Colonic mucosa (tissue), 4 donors: ENCODE measurements at regions not wholly inside any gene's neighbourhood (a gene's known extent, or its start where the extent isn't known, plus 50 kb on each side); places are given as distances from the start of the nearest gene placed in this dataset.
"Not testable (repeated sequence)": the region's sequence is repeated elsewhere in the genome, so short reads cannot be mapped to it uniquely, and the experiment has no call there.

Source experiments
- DNase-seq: peaks from one replicate; pipeline ENCODE4 v3.0.0-alpha.2; 2020
- H3K27ac ChIP-seq: fragments of 200-600 bp; one replicate; pipeline ENCODE4 v1.8.0; 2021
- H3K27me3 ChIP-seq: fragments of 200-600 bp; one replicate; pipeline ENCODE4 v1.8.0; 2021
- H3K36me3 ChIP-seq: fragments of 200-600 bp; one replicate; pipeline ENCODE4 v1.8.0; 2021
- H3K4me1 ChIP-seq: fragments of 200-600 bp; one replicate; pipeline ENCODE4 v1.8.0; 2021; ENCODE audit warnings: mild to moderate bottlenecking
- H3K4me3 ChIP-seq: fragments of 200-600 bp; one replicate; pipeline ENCODE4 v1.8.0; 2021
- H3K9ac ChIP-seq, 2 donors: one replicate each; pipeline ENCODE4 v1.7.0; 2013; ENCODE audit warnings: control low read depth in 2 of 2, low read depth in 2 of 2, low read length in 2 of 2
- H3K9me3 ChIP-seq: fragments of 200-600 bp; one replicate; pipeline ENCODE4 v1.8.0; 2021
- intact Hi-C: fragments of 100-400 bp; cut with DNase I; formaldehyde crosslinking; loops from one replicate; pipeline ENCODE4 v1.14.1; 2022
- TF ChIP-seq, protein P1 (sequence below): fragments of 200-600 bp; IDR thresholded peaks from one replicate; pipeline ENCODE4 v1.8.0; 2022; ENCODE audit warnings: antibody characterized with exemption, mild to moderate bottlenecking
- donor health status: healthy.
- donor health status: DM: no; HTN: no; CAD: no.
- donor health status: DM: no; HTN: no; CAD: no.

DNA sequence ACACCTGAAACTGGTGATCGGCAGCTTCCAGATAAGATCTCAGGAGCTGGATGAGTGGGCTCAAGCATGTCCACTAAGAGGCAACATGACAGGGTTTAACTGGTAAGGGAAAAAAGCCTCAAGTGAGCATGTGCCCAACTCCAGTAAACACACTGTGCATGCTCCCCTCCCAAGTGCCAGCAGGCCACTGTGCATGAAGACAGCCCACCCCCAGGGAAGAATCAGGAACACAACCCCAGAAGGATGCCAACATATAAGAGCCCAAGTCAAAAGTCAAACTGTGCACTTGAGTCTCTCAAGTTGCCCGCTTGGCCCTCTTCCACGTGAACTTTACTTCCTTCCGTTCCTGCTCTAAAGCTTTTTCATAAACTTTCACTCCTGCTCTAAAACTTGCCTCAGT lies 311.3 kb upstream of the PRKD1 start:
- Histone ChIP-seq H3K4me3 (no peak overlapping the region), H3K27ac (no peak overlapping the region), H3K36me3 (no peaks in the 10 kb centered on the region), H3K9me3 (no peaks in the 10 kb centered on the region), H3K9ac (no peak overlapping the region), H3K4me1 (no peaks in the 10 kb centered on the region), H3K27me3 (no peaks in the 10 kb centered on the region)
- no peak for DNase-seq
- TF ChIP-seq, protein P1, sequence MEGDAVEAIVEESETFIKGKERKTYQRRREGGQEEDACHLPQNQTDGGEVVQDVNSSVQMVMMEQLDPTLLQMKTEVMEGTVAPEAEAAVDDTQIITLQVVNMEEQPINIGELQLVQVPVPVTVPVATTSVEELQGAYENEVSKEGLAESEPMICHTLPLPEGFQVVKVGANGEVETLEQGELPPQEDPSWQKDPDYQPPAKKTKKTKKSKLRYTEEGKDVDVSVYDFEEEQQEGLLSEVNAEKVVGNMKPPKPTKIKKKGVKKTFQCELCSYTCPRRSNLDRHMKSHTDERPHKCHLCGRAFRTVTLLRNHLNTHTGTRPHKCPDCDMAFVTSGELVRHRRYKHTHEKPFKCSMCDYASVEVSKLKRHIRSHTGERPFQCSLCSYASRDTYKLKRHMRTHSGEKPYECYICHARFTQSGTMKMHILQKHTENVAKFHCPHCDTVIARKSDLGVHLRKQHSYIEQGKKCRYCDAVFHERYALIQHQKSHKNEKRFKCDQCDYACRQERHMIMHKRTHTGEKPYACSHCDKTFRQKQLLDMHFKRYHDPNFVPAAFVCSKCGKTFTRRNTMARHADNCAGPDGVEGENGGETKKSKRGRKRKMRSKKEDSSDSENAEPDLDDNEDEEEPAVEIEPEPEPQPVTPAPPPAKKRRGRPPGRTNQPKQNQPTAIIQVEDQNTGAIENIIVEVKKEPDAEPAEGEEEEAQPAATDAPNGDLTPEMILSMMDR: no peak
- intact Hi-C loops: no loop called here

DNA sequence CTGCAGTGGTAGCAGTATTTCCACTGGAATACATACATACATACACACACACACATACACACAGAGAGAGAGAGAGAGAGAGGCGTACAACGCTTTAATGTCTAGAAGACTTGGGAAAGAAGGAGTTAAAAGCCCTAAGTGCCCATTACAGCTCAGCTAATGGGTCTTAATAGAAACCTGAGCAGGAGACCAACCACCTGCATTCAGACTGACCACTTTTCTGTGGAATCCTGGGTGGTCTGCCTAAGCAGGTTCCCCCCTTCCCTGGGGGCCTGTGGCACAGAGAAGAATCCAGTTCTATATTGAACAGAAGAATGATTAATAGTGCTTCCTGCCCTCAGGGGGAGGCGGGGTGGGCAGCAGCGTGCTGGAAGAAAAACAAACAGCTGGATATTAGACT lies 312.4 kb upstream of the PRKD1 start:
- Histone ChIP-seq H3K4me1 (no peaks in the 10 kb centered on the region), H3K4me3 (no peak overlapping the region), H3K9me3 (no peaks in the 10 kb centered on the region), H3K27me3 (no peaks in the 10 kb centered on the region), H3K36me3 (no peaks in the 10 kb centered on the region), H3K27ac (no peak overlapping the region), H3K9ac (no peak overlapping the region)
- TF ChIP-seq, protein P1: no peak
- intact Hi-C loops: no loop called here
- DNase-seq: no peak

DNA sequence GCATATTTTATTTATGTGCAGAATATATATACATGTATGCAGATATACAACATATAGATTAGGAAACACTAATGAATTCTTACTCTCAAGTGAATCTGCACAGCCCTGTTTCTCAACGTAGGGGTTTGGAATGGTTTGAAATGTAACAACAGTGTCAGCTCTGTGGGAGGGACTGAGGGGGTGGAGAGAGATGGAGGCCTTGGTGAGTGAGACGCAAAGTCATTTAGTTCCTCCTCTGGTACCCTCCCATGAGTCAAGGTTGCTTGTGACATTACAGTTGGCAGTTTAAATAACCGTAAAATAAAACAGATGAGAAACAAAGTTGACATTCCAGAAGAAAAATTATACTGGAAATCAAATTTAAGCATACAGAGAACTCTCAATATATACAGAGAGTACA lies 313.0 kb upstream of the PRKD1 start:
- Histone ChIP-seq H3K27me3 (no peaks in the 10 kb centered on the region), H3K36me3 (no peaks in the 10 kb centered on the region), H3K27ac (no peak overlapping the region), H3K4me3 (no peak overlapping the region), H3K9ac (no peak overlapping the region), H3K4me1 (no peaks in the 10 kb centered on the region), H3K9me3 (no peaks in the 10 kb centered on the region)
- no peak for DNase-seq
- TF ChIP-seq, protein P1: no peak
- intact Hi-C loops: no loop called here

DNA sequence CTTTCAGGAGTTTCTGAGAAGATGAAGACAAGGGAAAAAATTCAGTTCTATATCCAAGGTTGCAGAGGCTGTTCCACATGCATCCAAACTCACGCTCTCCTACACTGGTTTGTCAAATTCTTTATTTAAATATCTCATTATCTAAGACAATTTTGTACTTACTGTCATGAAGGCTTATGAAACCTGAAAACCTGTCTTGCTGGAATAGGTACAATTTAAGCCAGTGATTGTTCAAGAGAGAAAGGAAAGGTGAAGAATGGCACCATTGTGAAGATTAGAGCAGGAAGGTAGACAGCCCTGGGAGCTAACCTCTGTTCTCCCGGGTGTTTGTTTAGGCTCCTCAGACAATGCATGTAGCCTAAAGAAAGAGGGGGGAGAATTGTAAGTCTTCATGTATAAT lies 315.1 kb upstream of the PRKD1 start:
- intact Hi-C loops: no loop called here
- H3K36me3 ChIP-seq: no peaks in the 10 kb centered on the region
- H3K27me3 ChIP-seq: no peaks in the 10 kb centered on the region
- TF ChIP-seq, protein P1: no peak
- H3K27ac ChIP-seq: no peak overlapping the region
- H3K4me1 ChIP-seq: no peaks in the 10 kb centered on the region
- no peak overlapping the region for H3K9ac ChIP-seq
- H3K4me3 ChIP-seq: no peak overlapping the region
- H3K9me3 ChIP-seq: no peaks in the 10 kb centered on the region
- DNase-seq: no peak

DNA sequence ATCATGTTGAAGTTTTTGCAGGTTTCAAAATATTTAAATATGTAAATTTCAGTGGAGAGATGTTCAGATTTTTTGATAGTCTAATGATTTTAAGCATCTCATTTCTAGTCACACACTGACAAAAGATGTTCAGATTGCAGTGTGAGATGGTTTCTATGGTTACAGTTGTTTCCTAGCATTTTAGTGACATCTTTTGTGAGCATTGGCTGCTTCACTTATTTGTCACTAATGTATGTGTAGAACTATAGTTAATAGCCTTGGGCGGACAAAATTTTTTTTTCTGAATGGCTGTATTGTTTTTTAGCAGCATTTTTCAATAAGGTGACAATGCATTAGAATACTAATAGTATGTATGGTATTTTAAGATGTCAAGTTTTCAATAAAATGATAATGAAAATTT lies 315.6 kb upstream of the PRKD1 start:
- TF ChIP-seq, protein P1: no peak
- intact Hi-C loops: no loop called here
- Histone ChIP-seq H3K36me3 (no peaks in the 10 kb centered on the region), H3K4me3 (no peak overlapping the region), H3K9me3 (no peaks in the 10 kb centered on the region), H3K4me1 (no peaks in the 10 kb centered on the region), H3K9ac (no peak overlapping the region), H3K27ac (no peak overlapping the region), H3K27me3 (no peaks in the 10 kb centered on the region)
- DNase-seq: no peak

DNA sequence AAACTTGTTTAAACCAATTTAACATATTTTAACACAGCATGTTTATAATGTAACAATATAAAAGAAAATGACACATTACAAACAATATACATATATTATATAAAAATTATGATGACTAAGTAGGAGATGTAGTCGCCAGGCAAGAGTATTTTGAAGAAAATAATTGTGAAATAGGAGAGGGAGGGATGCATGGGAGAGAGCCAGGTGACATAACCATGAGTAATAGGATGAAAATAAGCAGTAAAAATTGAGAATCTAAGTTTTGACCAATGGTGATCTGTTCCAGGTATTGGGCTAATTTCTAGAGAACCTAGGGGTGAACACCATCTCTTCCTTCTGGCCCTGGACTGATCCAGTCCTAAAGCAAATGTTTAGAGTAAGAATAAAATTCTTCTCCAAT lies 315.2 kb upstream of the G2E3 start:
- Histone ChIP-seq H3K27me3 (no peaks in the 10 kb centered on the region), H3K36me3 (no peaks in the 10 kb centered on the region), H3K9ac (no peak overlapping the region), H3K9me3 (no peaks in the 10 kb centered on the region), H3K4me3 (no peak overlapping the region), H3K27ac (no peak overlapping the region), H3K4me1 (no peaks in the 10 kb centered on the region)
- DNase-seq: no peak
- intact Hi-C loops: no loop called here
- TF ChIP-seq, protein P1: no peak

DNA sequence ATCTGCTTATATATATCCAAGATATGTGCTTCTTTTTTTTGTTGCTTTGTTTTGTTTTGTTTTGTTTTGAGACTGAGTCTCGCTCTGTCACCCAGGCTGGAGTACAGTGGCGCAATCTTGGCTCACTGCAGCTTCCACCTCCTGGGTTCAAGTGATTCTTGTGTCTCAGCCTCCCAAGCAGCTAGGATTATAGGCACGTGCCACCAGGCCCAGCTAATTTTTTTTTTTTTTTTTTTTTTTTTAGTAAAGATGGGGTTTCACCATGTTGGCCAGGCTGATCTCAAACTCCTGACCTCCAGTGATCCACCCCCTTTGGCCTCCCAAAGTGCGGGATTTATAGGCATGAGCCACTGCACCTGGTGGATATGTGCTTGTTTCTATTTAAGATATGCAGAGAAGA lies 314.6 kb upstream of the G2E3 start:
- intact Hi-C loops, H3K27me3 ChIP-seq, H3K4me1 ChIP-seq, H3K9ac ChIP-seq, H3K9me3 ChIP-seq, H3K4me3 ChIP-seq, H3K36me3 ChIP-seq, H3K27ac ChIP-seq, DNase-seq: not testable (repeated sequence)
